ENCODE measurements at regions not wholly inside any gene's neighbourhood (a gene's known extent, or its start where the extent isn't known, plus 50 kb on each side); places are given as distances from the start of the nearest gene placed in this dataset.
"Not testable (repeated sequence)": the region's sequence is repeated elsewhere in the genome, so short reads cannot be mapped to it uniquely, and the experiment has no call there.

- peak in 1 of 3 donors; percentile 2 for DNase-seq
- H3K27me3 ChIP-seq, H3K36me3 ChIP-seq, H3K4me1 ChIP-seq, H3K4me3 ChIP-seq, H3K9me3 ChIP-seq, H3K27ac ChIP-seq: not testable (repeated sequence)
Observed at GRCh38 chr11:50818789-50819188, 786.1 kb downstream of the OR4C45 start.

All from Peyer's patch (tissue), 4 donors.